IMR-90 (cell line): ENCODE measurements at regions not wholly inside any gene's neighbourhood (a gene's known extent, or its start where the extent isn't known, plus 50 kb on each side); places are given as distances from the start of the nearest gene placed in this dataset.

ENCODE experiments used
- ATAC-seq: fragments of 200-7000 bp; cut with Tn5 transposase; 2 replicates; pipeline ENCODE4 v1.9.1; 2020; ENCODE audit warnings: low read depth, mild to moderate bottlenecking, moderate library complexity
- BruUV-seq: library from RNA; stranded (reverse); fragments of 400-500 nt; replicated peaks from 2 replicates; lab custom pipeline; 2021; lab: Mats Ljungman, UMichigan
- CTCF ChIA-PET: fragments of 300-600 bp; formaldehyde crosslinking; extraction: SDS; loops from one replicate; lab custom pipeline; 2021; ENCODE audit warnings: antibody characterized with exemption; lab: Yijun Ruan, JAX
- POLR2A ChIA-PET: fragments of 300-600 bp; sonication (Branson Sonifier 250); formaldehyde crosslinking; loops from one replicate; lab custom pipeline; 2022; ENCODE audit warnings: antibody characterized with exemption; ENCODE audit not compliant: unreplicated experiment; lab: Charles Lee
- DNase-seq: peaks from one replicate; pipeline ENCODE4 v3.0.0; 2013
- H2AFZ ChIP-seq: replicated peaks from 2 replicates; pipeline ENCODE3; 2013; ENCODE audit warnings: low read length, mild to moderate bottlenecking; ENCODE audit not compliant: poor library complexity
- H2AK5ac ChIP-seq: 2 replicates; pipeline ENCODE4 v1.6.1; 2013; ENCODE audit warnings: low read depth, low read length, inconsistent platforms
- H2AK9ac ChIP-seq: replicated peaks from 2 replicates; pipeline ENCODE3; 2013; ENCODE audit warnings: mild to moderate bottlenecking, low read depth, low read length, moderate library complexity; ENCODE audit not compliant: poor library complexity
- H2BK120ac ChIP-seq: 2 replicates; pipeline ENCODE4 v1.6.1; 2013; ENCODE audit warnings: low read depth, low read length, inconsistent platforms
- H2BK15ac ChIP-seq: 3 replicates; pipeline ENCODE4 v1.6.1; 2013; ENCODE audit warnings: low read depth, low read length, inconsistent platforms
- H2BK20ac ChIP-seq: 2 replicates; pipeline ENCODE4 v1.6.1; 2013; ENCODE audit warnings: low read depth, mild to moderate bottlenecking, inconsistent platforms, low read length, moderate library complexity
- H2BK5ac ChIP-seq: 2 replicates; pipeline ENCODE4 v1.6.1; 2013; ENCODE audit warnings: mild to moderate bottlenecking, low read depth, low read length, inconsistent platforms; ENCODE audit not compliant: poor library complexity, severe bottlenecking
- H3K14ac ChIP-seq: replicated peaks from 2 replicates; pipeline ENCODE4 v1.6.1; 2013; ENCODE audit warnings: low read depth, low read length, inconsistent platforms
- H3K18ac ChIP-seq: 2 replicates; pipeline ENCODE4 v1.6.1; 2013; ENCODE audit warnings: low read depth, low read length, control low read depth
- H3K23ac ChIP-seq: 2 replicates; pipeline ENCODE4 v1.6.1; 2013; ENCODE audit warnings: low read depth, low read length, inconsistent platforms
- H3K27ac ChIP-seq: 2 replicates; pipeline ENCODE4 v1.5.1; 2013; ENCODE audit warnings: mild to moderate bottlenecking, control low read depth, low read length; ENCODE audit not compliant: insufficient read depth
- H3K27me3 ChIP-seq: 2 replicates; pipeline ENCODE4 v1.6.1; 2013; ENCODE audit warnings: low read length; ENCODE audit not compliant: control insufficient read depth, insufficient read depth
- H3K36me3 ChIP-seq: 2 replicates; pipeline ENCODE4 v1.6.1; 2013; ENCODE audit warnings: low read length, mixed read lengths; ENCODE audit not compliant: control insufficient read depth, insufficient read depth
- H3K4ac ChIP-seq: 2 replicates; pipeline ENCODE4 v1.6.1; 2013; ENCODE audit warnings: low read depth, low read length, inconsistent platforms
- H3K4me1 ChIP-seq: 2 replicates; pipeline ENCODE4 v1.6.1; 2013; ENCODE audit warnings: low read length, mixed read lengths; ENCODE audit not compliant: control insufficient read depth, insufficient read depth
- H3K4me2 ChIP-seq: 2 replicates; pipeline ENCODE4 v1.6.1; 2013; ENCODE audit warnings: low read depth, mild to moderate bottlenecking, control low read depth, low read length, moderate library complexity
- H3K4me3 ChIP-seq: 2 replicates; pipeline ENCODE4 v1.5.1; 2013; ENCODE audit warnings: low read depth, mild to moderate bottlenecking, control low read depth, low read length, moderate library complexity; ENCODE audit not compliant: insufficient read depth
- H3K56ac ChIP-seq: 2 replicates; pipeline ENCODE4 v1.6.1; 2013; ENCODE audit warnings: low read length, inconsistent platforms; ENCODE audit not compliant: insufficient read depth; ENCODE audit errors: extremely low read depth
- H3K79me1 ChIP-seq, 2 experiments: 2 replicates each; pipeline ENCODE4 v1.6.1; 2013; ENCODE audit warnings: low read length in 2 of 2, inconsistent platforms in 1 of 2, low read depth in 1 of 2
- H3K9ac ChIP-seq: 2 replicates; pipeline ENCODE4 v1.6.1; 2013; ENCODE audit warnings: low read depth, low read length, control low read depth
- H3K9me1 ChIP-seq: 2 replicates; pipeline ENCODE4 v1.6.1; 2013; ENCODE audit warnings: low read length, inconsistent platforms; ENCODE audit not compliant: insufficient read depth
- H3K9me3 ChIP-seq: 2 replicates; pipeline ENCODE4 v1.6.1; 2013; ENCODE audit warnings: low read length; ENCODE audit not compliant: control insufficient read depth, insufficient read depth
- H4K20me1 ChIP-seq: 2 replicates; pipeline ENCODE4 v1.6.1; 2013; ENCODE audit warnings: low read length, inconsistent platforms; ENCODE audit not compliant: insufficient read depth
- H4K5ac ChIP-seq: 2 replicates; pipeline ENCODE4 v1.6.1; 2013; ENCODE audit warnings: mild to moderate bottlenecking, low read depth, low read length, control low read depth
- H4K8ac ChIP-seq, 2 experiments: 2 replicates each; pipeline ENCODE4 v1.6.1; 2013; ENCODE audit warnings: low read depth in 2 of 2, low read length in 2 of 2, control low read depth in 1 of 2, inconsistent platforms in 1 of 2
- H4K91ac ChIP-seq: 2 replicates; pipeline ENCODE4 v1.6.1; 2013; ENCODE audit warnings: low read depth, low read length, inconsistent platforms; ENCODE audit not compliant: insufficient read depth
- BHLHE40 ChIP-seq: fragments of 150-350 bp; IDR thresholded peaks from 2 replicates; pipeline ENCODE4 v1.6.1; 2016; ENCODE audit warnings: mild to moderate bottlenecking, low read depth, low read length
- CHD1 ChIP-seq: IDR thresholded peaks from 2 replicates; pipeline ENCODE4 v1.6.1; 2012; ENCODE audit warnings: low read depth, low read length, improper control_type of control experiment
- CTCF ChIP-seq: conservative IDR thresholded peaks from 2 replicates; pipeline ENCODE4 v1.5.1; 2012; ENCODE audit warnings: mild to moderate bottlenecking, low read depth, low read length, improper control_type of control experiment
- ELK1 ChIP-seq: fragments of 150-350 bp; IDR thresholded peaks from 2 replicates; pipeline ENCODE4 v1.6.1; 2016; ENCODE audit warnings: low read depth, mild to moderate bottlenecking, low read length, moderate library complexity, borderline replicate concordance
- POLR2A ChIP-seq: IDR thresholded peaks from 2 replicates; pipeline ENCODE4 v1.6.1; 2012; ENCODE audit warnings: mild to moderate bottlenecking, low read depth, low read length
- WGBS, 2 experiments: methylation state at CpG; one replicate each; pipeline versions ENCODE4 v1.1.5 to v1.1.7; 2013; ENCODE audit warnings: missing lambda C conversion rate in 2 of 2; ENCODE audit not compliant: insufficient read length in 1 of 2; ENCODE audit errors: extremely low coverage in 2 of 2; 5-methylcytosine and 5-hydroxymethylcytosine counted together
- dilution Hi-C: fragments of 300-500 bp; cut with HindIII; formaldehyde crosslinking; loops from one replicate; pipeline ENCODE4 v1.14.3; 2018; ENCODE audit warnings: low sequenced_read_pairs; ENCODE audit not compliant: unreplicated experiment
- in situ Hi-C: fragments of 300-500 bp; cut with MboI; formaldehyde crosslinking; loops from 3 replicates; pipeline ENCODE4 v1.14.3; 2019; ENCODE audit warnings: low sequenced_read_pairs, inconsistent platforms, mixed read lengths
- intact Hi-C: fragments of 100-400 bp; cut with micrococcal nuclease; formaldehyde crosslinking; loops from 2 replicates; pipeline ENCODE4 v1.10.0; 2022

- TF ChIP-seq BHLHE40 (no peak), ELK1 (no peak), CHD1 (no peak), POLR2A (no peak), CTCF (no peak)
- ChIA-PET POLR2A (no interaction called here), CTCF (interaction anchor here (0.6 kb wide), 1 partner anchor 26 kb away, joined by 3 read pairs; no protein-coding TSS in a partner anchor)
- Histone ChIP-seq H4K20me1 (no peaks in the 10 kb centered on the region), H3K79me1 (no peaks in the 10 kb centered on the region), H3K4me2 (no peak overlapping the region), H3K4me1 (no peaks in the 10 kb centered on the region), H2AFZ (no peak overlapping the region), H3K9me3 (no peaks in the 10 kb centered on the region), H3K27me3 (no peaks in the 10 kb centered on the region), H3K14ac (no peak overlapping the region), H3K9me1 (no peaks in the 10 kb centered on the region), H3K56ac (no peak overlapping the region), H3K4me3 (no peak overlapping the region), H3K27ac (no peak overlapping the region), H2BK5ac (no peak overlapping the region), H4K8ac (no peak overlapping the region), H2AK5ac (no peak overlapping the region), H2AK9ac (no peak overlapping the region), H3K18ac (no peak overlapping the region), H2BK15ac (no peak overlapping the region), H3K23ac (no peak overlapping the region), H2BK20ac (no peak overlapping the region), H4K91ac (no peak overlapping the region), H3K36me3 (no peaks in the 10 kb centered on the region), H4K5ac (no peak overlapping the region), H3K9ac (no peak overlapping the region), H2BK120ac (no peak overlapping the region), H3K4ac (no peak overlapping the region)
- in situ Hi-C loops: no loop called here
- no peak for ATAC-seq
- intact Hi-C loops: no loop called here
- dilution Hi-C loops: no loop called here
- no TSS peak for BruUV-seq
- DNase-seq: no peak
- WGBS, 2 experiments: no CpG with 5 or more reads among the region's 1 CpG
These were observed 140.9 kb downstream of the HNRNPD start for GRCh38 chr4:82232891-82233290.
